AG04449 (cell line): ENCODE measurements at regions not wholly inside any gene's neighbourhood (a gene's known extent, or its start where the extent isn't known, plus 50 kb on each side); places are given as distances from the start of the nearest gene placed in this dataset.

Experiments used
- CTCF ChIA-PET: fragments of 350-600 bp; formaldehyde crosslinking; extraction: SDS; loops from one replicate; lab custom pipeline; 2021; ENCODE audit warnings: antibody characterized with exemption; lab: Yijun Ruan, JAX
- POLR2A ChIA-PET: fragments of 400-600, 350-600 bp; formaldehyde crosslinking; extraction: SDS; loops from one replicate; lab custom pipeline; 2020; ENCODE audit warnings: antibody characterized with exemption, inconsistent platforms; lab: Yijun Ruan, JAX
- DNase-seq: peaks from one replicate; pipeline ENCODE4 v3.0.0-alpha.2; 2010; ENCODE audit warnings: low read depth, low spot score
- H3K4me3 ChIP-seq: 2 replicates; pipeline ENCODE4 v1.5.1; 2011; ENCODE audit warnings: low read depth, mild to moderate bottlenecking, control low read depth, low read length
- TF ChIP-seq, protein P1 (sequence below): IDR thresholded peaks from one replicate; pipeline ENCODE4 v1.5.1; 2011; ENCODE audit warnings: mild to moderate bottlenecking, moderate library complexity, low read length, control low read depth, inconsistent platforms; ENCODE audit not compliant: insufficient read depth; ENCODE audit errors: missing control alignments

DNA sequence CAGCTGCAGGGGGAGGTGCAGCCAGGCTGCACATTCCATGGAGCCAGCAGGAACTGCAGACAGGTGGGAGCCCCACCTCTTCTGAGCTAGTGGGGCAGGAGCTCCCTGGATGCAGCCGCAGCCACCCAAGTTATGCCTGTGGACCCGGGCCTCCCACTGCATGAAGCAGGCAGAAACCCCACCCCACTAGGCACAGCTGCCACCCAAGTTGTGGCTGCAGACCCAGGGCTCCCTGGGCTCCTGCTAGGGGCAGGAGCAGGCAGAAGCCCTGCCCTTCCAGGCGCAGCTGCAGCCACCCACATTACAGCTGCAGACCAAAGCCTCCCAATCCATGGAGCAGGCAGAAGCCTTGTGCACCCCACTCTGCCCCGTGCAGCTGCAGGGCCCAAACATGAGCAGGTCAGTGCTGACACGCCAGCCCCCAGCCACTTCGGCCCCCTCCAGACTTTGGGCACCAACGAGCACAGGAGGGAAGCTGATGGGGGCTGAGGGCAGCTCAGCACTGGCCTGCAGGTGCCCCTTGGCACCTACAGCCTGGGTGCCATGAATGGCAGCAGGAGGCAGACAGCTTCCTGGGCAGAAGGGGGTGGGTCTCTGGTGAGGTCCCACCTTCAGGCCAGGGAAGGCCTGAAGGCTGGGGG lies 106.9 kb downstream of the C9orf50 start:
- no peak for DNase-seq
- ChIA-PET POLR2A (no interaction called here), CTCF (interaction anchor here (1.5 kb wide), 1 partner anchor 383 kb away, joined by 3 read pairs; no protein-coding TSS in a partner anchor)
- H3K4me3 ChIP-seq: no peak overlapping the region
- TF ChIP-seq, protein P1, sequence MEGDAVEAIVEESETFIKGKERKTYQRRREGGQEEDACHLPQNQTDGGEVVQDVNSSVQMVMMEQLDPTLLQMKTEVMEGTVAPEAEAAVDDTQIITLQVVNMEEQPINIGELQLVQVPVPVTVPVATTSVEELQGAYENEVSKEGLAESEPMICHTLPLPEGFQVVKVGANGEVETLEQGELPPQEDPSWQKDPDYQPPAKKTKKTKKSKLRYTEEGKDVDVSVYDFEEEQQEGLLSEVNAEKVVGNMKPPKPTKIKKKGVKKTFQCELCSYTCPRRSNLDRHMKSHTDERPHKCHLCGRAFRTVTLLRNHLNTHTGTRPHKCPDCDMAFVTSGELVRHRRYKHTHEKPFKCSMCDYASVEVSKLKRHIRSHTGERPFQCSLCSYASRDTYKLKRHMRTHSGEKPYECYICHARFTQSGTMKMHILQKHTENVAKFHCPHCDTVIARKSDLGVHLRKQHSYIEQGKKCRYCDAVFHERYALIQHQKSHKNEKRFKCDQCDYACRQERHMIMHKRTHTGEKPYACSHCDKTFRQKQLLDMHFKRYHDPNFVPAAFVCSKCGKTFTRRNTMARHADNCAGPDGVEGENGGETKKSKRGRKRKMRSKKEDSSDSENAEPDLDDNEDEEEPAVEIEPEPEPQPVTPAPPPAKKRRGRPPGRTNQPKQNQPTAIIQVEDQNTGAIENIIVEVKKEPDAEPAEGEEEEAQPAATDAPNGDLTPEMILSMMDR: no peak

DNA sequence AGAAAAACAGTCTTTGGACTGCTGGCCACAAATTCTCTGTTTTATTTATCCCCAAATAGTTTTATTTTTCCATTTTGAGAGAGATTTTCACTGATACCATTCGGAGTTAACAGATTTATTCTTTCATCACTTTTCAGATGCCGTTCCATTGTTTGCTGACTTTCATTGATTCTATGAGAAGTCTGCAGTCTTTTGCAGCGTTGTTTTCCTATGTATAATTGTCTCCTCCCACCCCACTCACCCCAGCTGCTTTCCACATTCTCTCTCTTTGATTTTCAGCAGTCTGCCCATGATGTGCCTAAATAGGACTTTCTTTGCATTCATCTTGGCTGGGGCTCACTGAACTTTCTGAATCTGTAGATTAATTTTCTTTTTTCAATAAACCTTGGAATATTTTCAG lies 107.6 kb downstream of the C9orf50 start:
- no peak for DNase-seq
- TF ChIP-seq, protein P1: no peak
- no peak overlapping the region for H3K4me3 ChIP-seq
- ChIA-PET POLR2A (no interaction called here), CTCF (interaction anchor here (0.6 kb wide), 1 partner anchor 19 kb away, joined by 4 read pairs; no protein-coding TSS in a partner anchor)

DNA sequence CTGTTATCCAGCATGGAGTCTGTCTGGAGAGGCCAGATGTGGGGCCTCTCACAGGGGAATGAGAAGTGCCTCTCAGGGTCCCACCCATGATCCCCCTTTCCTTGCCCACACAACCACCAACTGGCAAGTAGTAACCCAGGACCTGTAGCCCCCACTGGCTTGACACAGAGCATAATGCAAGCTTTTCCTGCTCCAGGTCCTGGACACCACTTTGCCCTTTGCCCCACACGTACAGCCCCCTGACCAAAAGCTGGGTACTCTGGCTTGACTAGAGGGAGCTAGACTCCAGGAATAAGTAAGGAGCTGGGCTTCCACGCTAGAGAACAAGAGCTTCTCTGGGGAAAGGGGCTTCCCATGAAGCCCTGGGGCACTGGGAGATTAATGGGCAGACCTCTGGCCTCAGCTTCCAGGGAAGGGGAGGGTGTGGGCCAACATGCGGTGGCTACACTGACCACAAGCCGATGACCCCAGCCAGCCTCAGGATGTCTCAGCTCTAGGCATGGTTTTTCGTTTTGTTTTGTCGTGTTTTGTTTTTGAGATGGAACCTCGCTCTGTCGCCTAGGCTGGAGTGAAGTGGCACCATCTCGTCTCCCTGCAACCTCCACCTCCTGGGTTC lies 109.5 kb downstream of the C9orf50 start:
- no peak overlapping the region for H3K4me3 ChIP-seq
- ChIA-PET CTCF (interaction anchor here (0.9 to 1.2 kb wide), 2 partner anchors 10 to 14 kb away, joined by 3 to 5 read pairs; no protein-coding TSS in a partner anchor), POLR2A (no interaction called here)
- DNase-seq: no peak
- TF ChIP-seq, protein P1: no peak

DNA sequence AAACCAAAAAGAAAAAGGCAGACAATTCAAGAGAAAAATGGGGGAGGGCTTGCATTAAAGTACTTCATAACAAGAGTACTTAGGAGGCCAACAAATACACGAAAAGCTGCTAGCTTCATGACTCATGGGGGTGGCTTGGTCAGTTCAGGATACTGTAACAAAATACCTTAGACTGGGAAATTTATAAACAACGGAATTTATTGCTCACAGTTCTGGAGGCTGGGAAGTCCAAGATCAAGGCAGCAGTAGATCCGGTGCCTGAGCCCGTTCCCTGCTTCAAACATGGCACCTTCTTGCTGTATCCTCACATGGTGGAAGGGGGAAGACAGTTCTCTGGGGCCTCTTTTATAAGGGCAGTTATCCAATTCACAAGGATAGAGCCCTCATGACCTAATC lies 111.4 kb downstream of the C9orf50 start:
- TF ChIP-seq, protein P1: no peak
- no peak overlapping the region for H3K4me3 ChIP-seq
- peak; percentile 77 for DNase-seq
- CTCF ChIA-PET: no interaction called here
- POLR2A ChIA-PET: interaction anchor here (0.6 to 1.3 kb wide), 3 partner anchors 99 to 332 kb away, joined by 3 read pairs; partner anchors contain the start of gene IER5L

DNA sequence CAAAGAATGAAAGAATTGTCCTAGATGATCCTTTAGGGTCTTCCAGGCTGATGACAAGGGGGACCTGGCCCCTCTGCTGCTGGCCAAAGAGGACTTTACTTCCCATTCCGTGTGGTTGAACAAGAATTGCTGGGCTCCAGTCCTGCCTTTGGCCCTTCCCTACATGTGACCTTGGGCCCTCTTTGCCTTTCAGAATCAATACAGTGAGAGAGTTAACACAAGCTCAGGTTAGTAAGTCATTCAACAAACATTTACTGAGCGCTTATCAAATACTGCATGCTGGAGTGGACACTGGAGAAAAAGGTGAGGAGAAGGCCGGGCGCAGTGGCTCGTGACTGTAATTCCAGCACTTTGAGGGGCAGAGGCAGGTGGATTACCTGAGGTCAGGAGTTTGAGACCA lies 113.1 kb downstream of the C9orf50 start:
- CTCF ChIA-PET: interaction anchor here (1.5 kb wide), 2 partner anchors 16 to 365 kb away, joined by 3 to 4 read pairs; no protein-coding TSS in a partner anchor
- TF ChIP-seq, protein P1: no peak
- POLR2A ChIA-PET: no interaction called here
- DNase-seq: no peak
- no peak overlapping the region for H3K4me3 ChIP-seq

DNA sequence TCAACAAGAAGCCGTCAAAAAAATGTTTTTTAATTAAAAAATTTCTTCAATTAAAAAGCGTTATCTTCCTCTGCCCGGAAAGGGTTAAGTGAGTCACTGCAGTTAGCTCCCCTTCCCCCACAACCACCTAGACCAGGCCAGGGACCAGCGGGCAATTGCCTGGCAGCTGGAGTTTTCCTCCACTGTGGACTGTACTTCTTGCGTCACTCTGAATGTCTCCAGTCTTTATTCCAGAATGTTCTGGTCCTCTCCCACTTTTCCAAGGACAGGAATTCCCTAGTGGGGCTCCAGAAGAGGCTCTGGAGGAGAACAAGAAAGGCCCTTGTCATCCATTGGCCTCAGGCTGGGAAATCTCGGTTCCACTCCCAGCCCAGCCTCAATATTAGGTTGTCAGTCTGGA lies 114.0 kb downstream of the C9orf50 start:
- ChIA-PET POLR2A (interaction anchor here (0.7 kb wide), 1 partner anchor 10 kb away, joined by 3 read pairs; no protein-coding TSS in a partner anchor), CTCF (interaction anchor here (1.5 kb wide), 1 partner anchor 364 kb away, joined by 3 read pairs; no protein-coding TSS in a partner anchor)
- TF ChIP-seq, protein P1: no peak
- DNase-seq: no peak
- H3K4me3 ChIP-seq: no peak overlapping the region
